GM12874 (cell line): ENCODE measurements at regions not wholly inside any gene's neighbourhood (a gene's known extent, or its start where the extent isn't known, plus 50 kb on each side); places are given as distances from the start of the nearest gene placed in this dataset.

ENCODE experiments used
- TF ChIP-seq, protein P1 (sequence below): IDR thresholded peaks from 2 replicates; pipeline ENCODE4 v1.5.1; 2011; ENCODE audit warnings: low read depth, mild to moderate bottlenecking, control low read depth, low read length, moderate library complexity; ENCODE audit not compliant: insufficient read depth

DNA sequence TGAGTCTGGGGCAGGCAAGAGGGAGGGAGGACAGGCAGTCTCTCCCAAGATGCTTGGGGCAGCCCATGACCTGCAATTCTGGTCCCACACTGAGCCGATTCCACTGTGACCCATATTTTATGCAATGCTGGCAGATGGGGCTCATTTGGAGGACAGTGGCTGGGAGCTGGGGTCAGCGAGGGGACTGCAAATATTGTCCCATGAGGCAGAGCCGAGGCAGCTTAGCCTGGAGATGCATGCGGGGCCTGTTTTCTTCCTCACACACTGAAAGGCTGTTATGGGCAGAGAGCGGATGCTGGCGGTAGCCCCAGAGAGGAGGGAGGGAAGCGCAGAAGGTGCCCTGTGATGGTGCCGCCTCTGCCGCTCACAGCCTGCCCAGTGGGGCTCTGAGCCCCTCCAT lies 128.5 kb upstream of the POU3F1 start:
- TF ChIP-seq, protein P1, sequence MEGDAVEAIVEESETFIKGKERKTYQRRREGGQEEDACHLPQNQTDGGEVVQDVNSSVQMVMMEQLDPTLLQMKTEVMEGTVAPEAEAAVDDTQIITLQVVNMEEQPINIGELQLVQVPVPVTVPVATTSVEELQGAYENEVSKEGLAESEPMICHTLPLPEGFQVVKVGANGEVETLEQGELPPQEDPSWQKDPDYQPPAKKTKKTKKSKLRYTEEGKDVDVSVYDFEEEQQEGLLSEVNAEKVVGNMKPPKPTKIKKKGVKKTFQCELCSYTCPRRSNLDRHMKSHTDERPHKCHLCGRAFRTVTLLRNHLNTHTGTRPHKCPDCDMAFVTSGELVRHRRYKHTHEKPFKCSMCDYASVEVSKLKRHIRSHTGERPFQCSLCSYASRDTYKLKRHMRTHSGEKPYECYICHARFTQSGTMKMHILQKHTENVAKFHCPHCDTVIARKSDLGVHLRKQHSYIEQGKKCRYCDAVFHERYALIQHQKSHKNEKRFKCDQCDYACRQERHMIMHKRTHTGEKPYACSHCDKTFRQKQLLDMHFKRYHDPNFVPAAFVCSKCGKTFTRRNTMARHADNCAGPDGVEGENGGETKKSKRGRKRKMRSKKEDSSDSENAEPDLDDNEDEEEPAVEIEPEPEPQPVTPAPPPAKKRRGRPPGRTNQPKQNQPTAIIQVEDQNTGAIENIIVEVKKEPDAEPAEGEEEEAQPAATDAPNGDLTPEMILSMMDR, result no peak

DNA sequence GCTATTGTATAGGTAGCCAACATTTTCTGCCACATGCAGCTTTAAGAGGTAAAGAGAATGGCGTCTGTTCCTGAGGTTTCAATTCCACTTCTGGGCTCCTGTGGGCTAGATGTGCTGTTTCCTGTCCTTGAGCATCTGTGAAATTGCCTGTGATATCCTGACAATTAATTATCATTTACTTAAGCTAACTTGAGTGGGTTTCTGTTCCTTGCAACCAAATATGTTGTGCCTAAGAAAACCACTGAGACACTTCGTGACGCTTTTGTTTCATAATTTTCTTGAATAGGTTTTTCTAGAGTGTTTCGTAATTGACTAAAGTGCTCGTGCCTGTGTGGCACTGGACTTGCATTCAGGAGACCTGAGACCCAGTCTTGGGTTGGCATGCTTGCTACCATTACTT lies 127.3 kb upstream of the POU3F1 start:
- TF ChIP-seq, protein P1, result no peak

DNA sequence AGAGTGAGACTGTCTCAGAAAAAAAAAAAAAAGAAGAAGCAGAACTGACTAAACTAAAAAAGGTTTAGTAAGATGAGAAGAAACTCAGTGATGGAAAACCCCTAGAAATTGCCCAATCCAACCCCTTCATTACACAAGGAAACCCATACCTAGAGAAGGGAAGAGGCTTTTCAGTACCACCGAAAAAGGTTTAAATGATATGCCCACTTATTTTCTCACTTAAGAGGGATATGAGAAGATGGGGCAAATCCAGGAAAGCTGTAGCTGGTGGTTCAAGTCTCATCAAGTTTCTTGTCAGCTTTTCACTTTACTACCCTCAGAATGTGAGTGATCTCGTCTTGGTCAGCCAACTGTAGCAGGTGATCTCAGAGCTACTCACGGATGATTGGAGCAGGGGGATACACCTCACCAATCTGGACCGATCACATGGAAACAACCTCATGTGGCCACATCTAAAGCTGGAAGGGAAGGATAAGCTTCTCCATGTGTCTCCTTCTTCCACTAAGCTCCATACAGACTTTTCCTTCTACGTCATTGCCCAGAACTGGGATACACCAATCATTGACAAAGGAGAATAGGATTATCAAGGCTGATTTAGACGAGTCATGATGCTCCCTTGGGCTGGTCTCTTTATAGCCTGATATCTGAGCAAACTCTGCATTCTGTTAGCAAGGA lies 126.7 kb upstream of the POU3F1 start:
- TF ChIP-seq, protein P1, result no peak

DNA sequence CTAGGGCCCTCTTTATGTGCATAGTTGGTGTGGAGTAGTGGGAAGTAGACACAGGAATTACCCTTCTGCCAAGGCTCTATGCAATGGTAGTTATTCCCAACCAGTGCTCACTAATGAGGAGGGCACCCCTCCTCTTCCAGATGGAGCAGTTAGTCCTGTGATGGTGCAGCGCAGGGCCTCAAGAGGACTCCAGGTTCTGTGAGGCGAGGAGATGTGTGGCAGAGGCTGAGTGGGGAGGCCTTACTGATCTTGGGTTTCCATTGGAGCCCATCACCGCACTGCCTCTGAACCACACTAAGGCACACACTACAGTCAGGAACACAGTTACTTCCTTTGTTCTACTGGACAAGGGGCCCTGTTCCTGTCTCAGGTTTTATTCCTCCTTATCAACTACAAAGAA lies 122.5 kb upstream of the POU3F1 start:
- TF ChIP-seq, protein P1, result no peak

DNA sequence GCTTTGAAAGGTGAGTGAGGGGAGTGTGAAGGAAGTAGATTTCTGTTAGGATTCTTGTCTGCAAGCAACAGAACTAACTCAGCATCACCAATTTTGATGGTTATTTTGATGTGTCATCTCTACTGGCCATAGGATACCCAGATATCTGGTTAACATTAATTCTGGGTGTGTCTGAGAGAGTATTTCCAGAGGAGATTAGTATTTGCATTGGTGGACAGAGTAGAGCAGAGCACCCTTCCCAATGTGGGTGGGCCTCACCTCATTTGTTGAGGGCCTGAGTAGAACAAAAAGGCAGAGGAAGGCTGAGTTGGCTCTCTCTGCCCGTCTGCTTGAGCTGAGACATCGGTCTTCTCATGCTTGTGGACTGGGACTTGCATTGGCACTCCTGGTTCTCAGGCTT lies 121.8 kb upstream of the POU3F1 start:
- TF ChIP-seq, protein P1, result no peak

DNA sequence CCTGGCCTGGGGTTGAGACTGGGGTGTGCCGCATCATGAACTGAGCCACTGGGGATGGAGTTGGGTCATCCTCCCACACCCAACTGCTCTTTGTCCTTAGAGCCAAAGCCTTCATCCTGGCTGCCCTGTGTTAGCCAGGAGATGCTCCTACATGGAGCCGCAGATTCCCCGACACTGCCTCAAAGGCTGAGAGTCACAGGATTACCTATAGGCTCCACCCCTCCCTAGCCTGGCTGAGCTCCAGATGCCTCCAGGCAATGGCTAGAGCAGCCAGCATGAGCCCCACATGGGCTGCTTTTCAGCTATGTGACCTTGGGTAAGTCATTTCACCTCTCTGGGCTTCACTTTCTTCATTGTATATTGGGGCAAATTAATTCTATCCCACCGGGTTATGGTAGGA lies 119.9 kb upstream of the POU3F1 start:
- TF ChIP-seq, protein P1, result no peak

DNA sequence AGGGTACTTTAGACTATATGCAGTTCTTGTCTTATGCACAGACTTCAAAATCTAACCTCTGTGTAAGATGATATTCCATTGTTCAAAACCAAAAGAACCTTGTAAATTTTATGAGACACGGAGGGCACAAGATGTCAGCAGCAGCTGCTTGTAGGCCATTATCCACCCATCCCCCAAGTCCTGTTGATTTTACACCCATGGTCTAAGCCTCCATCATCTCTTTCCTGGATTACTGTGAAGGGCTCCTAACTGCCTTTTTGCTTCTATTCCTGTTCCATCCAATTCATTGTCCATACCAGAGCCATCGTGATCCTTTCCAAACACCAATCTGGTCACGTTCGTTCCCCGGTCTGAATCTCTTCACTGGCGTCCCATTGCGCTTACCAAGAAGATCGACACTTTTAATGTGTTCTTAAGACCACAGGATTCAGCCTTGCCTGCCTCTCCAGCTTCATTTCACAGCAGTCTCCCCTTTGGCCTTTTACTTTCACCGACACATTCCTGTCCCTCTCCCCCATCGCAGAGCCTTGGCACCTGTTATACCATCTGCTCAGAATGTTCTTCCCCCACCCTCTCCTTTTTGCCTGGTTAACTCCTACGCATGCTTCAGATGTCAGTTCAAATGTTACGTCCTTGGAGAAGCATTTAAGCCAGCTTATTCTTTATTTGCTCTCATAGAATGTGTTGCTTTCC lies 107.3 kb upstream of the POU3F1 start:
- TF ChIP-seq, protein P1, result no peak
